H1 (cell line): ENCODE measurements at regions not wholly inside any gene's neighbourhood (a gene's known extent, or its start where the extent isn't known, plus 50 kb on each side); places are given as distances from the start of the nearest gene placed in this dataset.

ENCODE experiments used
- BRCA1 ChIP-seq: IDR thresholded peaks from 2 replicates; pipeline ENCODE4 v1.6.1; 2012; ENCODE audit warnings: low read depth, low read length, improper control_type of control experiment
- HDAC2 ChIP-seq, 2 experiments: fragments of 300-600 bp in 1 of 2; sonication (generic) in 1 of 2; IDR thresholded peaks; 2 replicates each; pipeline ENCODE4 v1.6.1; 2011 to 2012; ENCODE audit warnings: low read depth in 2 of 2, low read length in 2 of 2, mild to moderate bottlenecking in 2 of 2, moderate library complexity in 2 of 2, borderline replicate concordance in 1 of 2, inconsistent platforms in 1 of 2
- JUN ChIP-seq: IDR thresholded peaks from 2 replicates; pipeline ENCODE4 v1.6.1; 2011; ENCODE audit warnings: low read depth, mild to moderate bottlenecking, improper control_type of control experiment, low read length
- SRF ChIP-seq: IDR thresholded peaks from 2 replicates; pipeline ENCODE4 v1.6.1; 2011; ENCODE audit warnings: mild to moderate bottlenecking, low read depth, low read length, moderate library complexity
- TCF12 ChIP-seq: IDR thresholded peaks from 2 replicates; pipeline ENCODE4 v1.6.1; 2011; ENCODE audit warnings: low read depth, mild to moderate bottlenecking, low read length

GRCh38 chr14:71579331-71579730, 352.9 kb upstream of the RGS6 start (continued):
- TF ChIP-seq BRCA1, result no peak
- no peak for TF ChIP-seq HDAC2 (IDR thresholded peaks at IDR 0.05; ENCODE audit: borderline replicate concordance in 1 of 2, low read depth in 2 of 2, low read length in 2 of 2)
- no peak for TF ChIP-seq SRF
- TF ChIP-seq TCF12, result no peak
- TF ChIP-seq JUN, result no peak
- TF ChIP-seq, all 59 proteins: peak for 0
